GM10266 (cell line): ENCODE measurements at regions not wholly inside any gene's neighbourhood (a gene's known extent, or its start where the extent isn't known, plus 50 kb on each side); places are given as distances from the start of the nearest gene placed in this dataset.
"Not testable (repeated sequence)": the region's sequence is repeated elsewhere in the genome, so short reads cannot be mapped to it uniquely, and the experiment has no call there.

Source experiments
- DNase-seq: peaks from one replicate; pipeline ENCODE4 v3.0.0; 2012; ENCODE audit errors: extremely low spot score
- TF ChIP-seq, protein P1 (sequence below): IDR thresholded peaks from 2 replicates; pipeline ENCODE4 v1.5.1; 2012; ENCODE audit warnings: mild to moderate bottlenecking, low read depth; ENCODE audit not compliant: control insufficient read depth, insufficient read depth; ENCODE audit errors: missing control alignments

DNA sequence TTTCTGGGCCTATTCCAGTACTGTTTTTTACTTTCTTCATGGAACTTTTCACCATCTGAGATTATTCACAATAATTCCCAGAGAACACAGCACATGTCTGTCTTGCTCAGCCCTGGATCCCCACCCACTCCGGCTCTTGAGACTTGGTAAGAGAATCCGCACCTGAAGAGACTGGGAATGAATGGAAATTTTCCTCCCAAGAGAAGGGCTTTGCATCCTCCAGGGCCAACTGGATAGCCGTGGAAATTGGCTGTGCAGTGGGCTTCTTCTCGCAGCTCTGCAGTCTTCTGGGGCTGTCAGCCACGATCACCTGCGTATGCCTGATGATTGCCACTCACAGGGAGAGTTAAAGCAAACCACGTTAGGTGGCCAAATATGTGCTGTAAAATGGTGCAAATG, 159.1 kb downstream of the THBS2 start:
- no peak for DNase-seq
- TF ChIP-seq, protein P1, sequence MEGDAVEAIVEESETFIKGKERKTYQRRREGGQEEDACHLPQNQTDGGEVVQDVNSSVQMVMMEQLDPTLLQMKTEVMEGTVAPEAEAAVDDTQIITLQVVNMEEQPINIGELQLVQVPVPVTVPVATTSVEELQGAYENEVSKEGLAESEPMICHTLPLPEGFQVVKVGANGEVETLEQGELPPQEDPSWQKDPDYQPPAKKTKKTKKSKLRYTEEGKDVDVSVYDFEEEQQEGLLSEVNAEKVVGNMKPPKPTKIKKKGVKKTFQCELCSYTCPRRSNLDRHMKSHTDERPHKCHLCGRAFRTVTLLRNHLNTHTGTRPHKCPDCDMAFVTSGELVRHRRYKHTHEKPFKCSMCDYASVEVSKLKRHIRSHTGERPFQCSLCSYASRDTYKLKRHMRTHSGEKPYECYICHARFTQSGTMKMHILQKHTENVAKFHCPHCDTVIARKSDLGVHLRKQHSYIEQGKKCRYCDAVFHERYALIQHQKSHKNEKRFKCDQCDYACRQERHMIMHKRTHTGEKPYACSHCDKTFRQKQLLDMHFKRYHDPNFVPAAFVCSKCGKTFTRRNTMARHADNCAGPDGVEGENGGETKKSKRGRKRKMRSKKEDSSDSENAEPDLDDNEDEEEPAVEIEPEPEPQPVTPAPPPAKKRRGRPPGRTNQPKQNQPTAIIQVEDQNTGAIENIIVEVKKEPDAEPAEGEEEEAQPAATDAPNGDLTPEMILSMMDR = no peak

DNA sequence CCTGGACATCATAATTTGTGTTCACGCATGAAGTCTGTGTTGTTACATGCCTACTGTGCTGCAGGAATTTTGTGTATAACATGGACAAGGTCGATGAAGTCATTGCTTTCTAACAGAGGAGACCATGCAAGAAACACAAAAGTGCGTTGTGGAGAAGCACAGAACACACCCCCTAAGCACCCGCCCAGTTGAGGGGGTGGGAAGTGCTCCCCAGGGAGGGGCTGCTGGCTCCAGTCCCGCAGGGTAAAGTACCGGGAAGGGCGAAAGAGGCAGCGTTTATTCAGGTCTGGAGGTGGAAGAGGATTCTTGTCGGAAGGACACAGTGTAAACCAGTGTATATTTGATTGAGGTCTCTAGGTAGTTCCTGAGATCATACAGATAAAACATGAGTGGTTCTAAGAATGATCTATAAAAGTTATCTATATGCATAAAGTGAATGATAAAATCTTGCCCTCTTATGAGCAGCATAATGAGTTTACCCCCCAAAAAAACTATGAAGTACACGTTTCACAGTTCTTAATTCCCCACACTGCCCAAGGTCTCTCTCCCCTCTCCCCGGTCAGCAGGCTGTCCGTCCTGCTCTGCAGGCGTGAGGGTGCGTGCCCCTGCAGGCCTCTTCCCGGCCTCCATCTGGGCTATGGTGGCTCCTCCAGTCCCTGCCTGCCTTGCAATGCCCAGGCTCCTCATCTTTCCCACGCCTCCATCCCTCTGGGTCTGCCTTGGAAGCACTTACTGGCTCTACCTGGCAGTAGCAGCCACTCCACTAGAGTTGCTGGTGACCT, 159.7 kb downstream of the THBS2 start:
- DNase-seq = no peak
- TF ChIP-seq, protein P1 = no peak

DNA sequence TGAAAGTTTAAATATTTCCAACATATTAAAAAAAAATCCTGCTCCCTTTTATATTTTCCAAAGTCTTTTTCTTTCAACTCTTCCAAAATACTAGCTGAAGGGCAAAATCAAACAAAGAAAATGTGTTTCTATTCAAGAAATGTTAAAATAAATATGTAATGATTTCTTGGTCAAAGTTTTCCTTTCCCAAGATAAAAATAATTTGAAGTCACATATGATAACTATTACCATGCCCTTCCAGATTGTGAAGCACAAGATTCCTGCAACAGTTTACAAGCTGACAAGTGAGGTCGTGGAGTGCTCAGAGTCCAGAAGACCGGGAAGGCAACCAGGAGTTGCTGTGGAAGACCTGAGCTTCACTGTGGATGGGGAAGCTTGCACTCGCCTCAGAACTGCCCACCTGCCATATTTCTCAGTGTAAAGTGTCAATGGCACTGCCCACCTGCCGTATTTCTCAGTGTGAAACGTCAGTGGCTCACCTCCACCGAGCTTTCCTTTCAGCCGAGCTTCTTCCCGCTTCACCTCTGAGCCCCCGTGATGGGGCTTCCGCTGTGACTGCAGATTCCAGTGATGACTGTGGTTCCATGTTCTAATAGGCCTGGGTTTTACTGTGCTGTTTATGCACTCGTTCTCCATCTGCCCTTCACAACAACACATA, 160.5 kb downstream of the THBS2 start:
- TF ChIP-seq, protein P1 = no peak
- DNase-seq = no peak

DNA sequence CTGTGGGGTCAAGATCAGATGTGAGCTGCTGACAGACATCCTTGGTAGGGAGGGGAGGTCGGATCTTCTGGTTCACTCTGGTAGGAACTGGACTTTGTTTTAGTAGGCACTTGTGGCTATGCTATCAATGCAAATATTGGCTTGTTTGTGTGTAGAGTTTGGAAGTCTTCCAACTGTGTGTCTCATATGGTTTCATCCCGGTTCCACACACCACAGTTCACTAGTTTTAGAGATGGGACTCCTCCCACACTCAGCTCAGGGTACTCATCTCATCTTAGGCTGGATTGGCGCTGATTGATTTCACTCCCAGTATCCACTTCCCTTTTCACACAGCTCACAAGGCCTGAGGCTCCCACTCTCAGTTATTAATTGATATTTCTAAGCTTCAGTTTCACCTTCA, 161.3 kb downstream of the THBS2 start:
- DNase-seq = no peak
- TF ChIP-seq, protein P1 = no peak

DNA sequence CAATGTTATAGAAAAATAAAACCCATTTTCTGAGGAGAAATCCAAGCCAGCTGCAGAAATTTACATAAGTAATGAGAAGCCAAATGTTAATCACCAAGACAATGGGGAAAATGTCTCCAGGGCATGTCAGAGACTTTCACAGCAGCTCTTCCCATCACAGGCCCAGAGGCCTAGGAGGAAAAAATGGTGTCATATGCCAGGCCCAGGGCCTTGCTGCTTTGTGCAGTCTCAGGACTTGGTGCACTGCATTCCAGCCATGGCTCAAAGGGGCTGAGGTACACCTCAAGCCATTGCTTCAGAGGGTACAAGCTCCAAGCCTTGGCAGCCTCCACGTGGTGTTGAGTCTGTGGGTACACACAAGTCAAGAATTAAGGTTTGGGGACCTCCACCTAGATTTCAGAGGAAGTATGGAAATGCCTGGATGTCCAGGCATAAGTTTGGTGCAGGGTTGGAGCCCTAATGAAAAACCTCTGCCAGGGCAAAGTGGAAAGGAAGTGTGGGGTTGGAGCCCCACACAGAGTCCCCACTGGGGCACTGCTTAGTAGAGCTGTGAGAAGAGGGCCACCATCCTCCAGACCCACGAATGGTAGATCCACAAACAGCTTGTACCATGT, 163.0 kb downstream of the THBS2 start:
- DNase-seq = not testable (repeated sequence)

DNA sequence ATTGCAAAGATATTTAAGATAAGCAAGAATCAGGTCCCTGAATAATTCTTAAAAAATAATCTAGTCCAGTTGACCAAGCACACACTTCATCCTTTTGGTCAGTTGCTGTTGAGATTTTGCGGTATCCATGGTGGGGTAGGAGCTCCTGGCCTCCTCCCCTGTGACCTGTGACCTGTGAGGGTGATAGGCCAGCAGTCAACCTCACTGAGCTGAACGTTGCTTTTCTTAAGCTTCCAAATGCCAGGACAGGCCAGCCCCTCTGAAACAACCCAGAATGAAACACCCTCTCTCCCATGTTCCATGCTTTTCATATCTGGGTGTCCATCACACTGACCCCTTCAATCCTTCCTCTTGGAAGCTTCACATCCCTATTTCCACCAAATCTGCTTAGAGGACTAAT, 164.9 kb downstream of the THBS2 start:
- DNase-seq = no peak
- TF ChIP-seq, protein P1 = no peak

DNA sequence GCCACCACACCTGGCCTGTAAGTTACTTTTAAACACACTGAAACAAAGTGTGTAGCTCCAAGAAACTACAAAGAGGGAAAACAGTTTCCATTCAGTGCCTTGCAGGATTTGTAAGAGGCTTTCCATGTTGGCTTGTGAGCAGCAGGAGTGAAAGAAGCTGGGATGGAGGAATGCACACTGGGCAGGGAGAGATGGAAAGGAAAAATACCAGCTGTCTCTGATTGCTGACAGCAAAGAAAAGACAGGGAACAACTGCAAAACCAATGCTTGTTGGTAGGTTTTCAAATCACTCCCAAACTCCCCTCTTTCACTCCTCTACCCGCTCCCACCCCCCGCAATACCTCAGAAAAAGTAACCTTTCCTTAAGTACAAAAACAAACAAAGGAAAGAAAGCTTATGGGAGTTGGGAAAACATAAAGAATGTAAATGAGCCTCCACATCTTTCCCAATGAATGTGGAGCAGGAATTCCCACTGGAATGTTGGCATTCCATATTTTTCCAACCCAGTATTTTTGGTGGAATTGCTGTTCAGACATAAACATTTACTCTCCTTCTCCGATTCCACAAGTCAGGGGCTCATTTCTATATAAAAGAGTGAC, 166.1 kb downstream of the THBS2 start:
- TF ChIP-seq, protein P1 = no peak

DNA sequence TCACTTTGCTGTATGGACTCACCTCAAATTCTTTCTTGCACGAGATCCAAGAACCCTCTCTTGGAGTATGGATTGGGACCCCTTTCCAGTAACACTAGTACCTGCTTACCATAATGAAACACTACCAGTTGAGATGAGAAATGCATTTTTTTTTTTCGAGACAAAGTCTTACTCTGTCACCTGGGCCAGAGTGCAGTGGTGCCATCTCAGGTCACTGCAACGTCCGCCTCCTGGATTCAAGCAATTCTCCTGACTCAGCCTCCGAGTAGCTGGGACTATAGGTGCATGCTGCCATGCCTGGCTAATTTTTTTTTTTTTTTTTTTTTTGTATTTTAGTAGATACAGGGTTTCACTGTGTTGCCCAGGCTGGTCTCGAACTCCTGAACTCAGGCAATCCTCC, 167.0 kb downstream of the THBS2 start:
- DNase-seq = not testable (repeated sequence)

More for the DNA sequence above, 166.1 kb downstream of the THBS2 start:
- no peak for DNase-seq
